ENCODE measurements at regions not wholly inside any gene's neighbourhood (a gene's known extent, or its start where the extent isn't known, plus 50 kb on each side); places are given as distances from the start of the nearest gene placed in this dataset.

GRCh38 chr7:66419210-66419609 lies 209.5 kb upstream of the KCTD7 start:
- FAIRE-seq (no peak), DNase-seq (no peak)
- no peak overlapping the region for H3K4me3 ChIP-seq (ENCODE audit: low read length in 3 of 3)
- H3K9ac ChIP-seq (ENCODE audit: low read length in 3 of 3): no peak overlapping the region
- TF ChIP-seq, protein P1, sequence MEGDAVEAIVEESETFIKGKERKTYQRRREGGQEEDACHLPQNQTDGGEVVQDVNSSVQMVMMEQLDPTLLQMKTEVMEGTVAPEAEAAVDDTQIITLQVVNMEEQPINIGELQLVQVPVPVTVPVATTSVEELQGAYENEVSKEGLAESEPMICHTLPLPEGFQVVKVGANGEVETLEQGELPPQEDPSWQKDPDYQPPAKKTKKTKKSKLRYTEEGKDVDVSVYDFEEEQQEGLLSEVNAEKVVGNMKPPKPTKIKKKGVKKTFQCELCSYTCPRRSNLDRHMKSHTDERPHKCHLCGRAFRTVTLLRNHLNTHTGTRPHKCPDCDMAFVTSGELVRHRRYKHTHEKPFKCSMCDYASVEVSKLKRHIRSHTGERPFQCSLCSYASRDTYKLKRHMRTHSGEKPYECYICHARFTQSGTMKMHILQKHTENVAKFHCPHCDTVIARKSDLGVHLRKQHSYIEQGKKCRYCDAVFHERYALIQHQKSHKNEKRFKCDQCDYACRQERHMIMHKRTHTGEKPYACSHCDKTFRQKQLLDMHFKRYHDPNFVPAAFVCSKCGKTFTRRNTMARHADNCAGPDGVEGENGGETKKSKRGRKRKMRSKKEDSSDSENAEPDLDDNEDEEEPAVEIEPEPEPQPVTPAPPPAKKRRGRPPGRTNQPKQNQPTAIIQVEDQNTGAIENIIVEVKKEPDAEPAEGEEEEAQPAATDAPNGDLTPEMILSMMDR (IDR thresholded peaks at IDR 0.05; ENCODE audit: borderline replicate concordance, extremely low read depth, insufficient read depth): no peak
- no peaks in the 10 kb centered on the region for H3K9me3 ChIP-seq (ENCODE audit: control insufficient read depth in 2 of 3, insufficient read depth in 1 of 3, low read length in 3 of 3)
- H3K4me1 ChIP-seq (ENCODE audit: control insufficient read depth in 2 of 3, insufficient read depth in 2 of 3, low read depth in 1 of 3, low read length in 3 of 3): no peaks in the 10 kb centered on the region
- intact Hi-C loops (cut with DNase I): no loop called here
- no peak overlapping the region for H3K27ac ChIP-seq (ENCODE audit: low read depth in 2 of 2, low read length in 2 of 2)
- H3K36me3 ChIP-seq (ENCODE audit: control insufficient read depth in 2 of 3, insufficient read depth in 3 of 3, low read length in 3 of 3): no peaks in the 10 kb centered on the region
- H3K27me3 ChIP-seq (ENCODE audit: control insufficient read depth, insufficient read depth, low read length): no peaks in the 10 kb centered on the region

GRCh38 chr7:66421830-66422475 lies 206.7 kb upstream of the KCTD7 start:
- no peaks in the 10 kb centered on the region for H3K27me3 ChIP-seq (ENCODE audit: control insufficient read depth, insufficient read depth, low read length)

GRCh38 chr7:66423729-66424128 lies 205.0 kb upstream of the KCTD7 start:
- TF ChIP-seq, protein P1 (IDR thresholded peaks at IDR 0.05; ENCODE audit: borderline replicate concordance, extremely low read depth, insufficient read depth): no peak
- Histone ChIP-seq H3K4me1 (ENCODE audit: control insufficient read depth in 2 of 3, insufficient read depth in 2 of 3, low read depth in 1 of 3, low read length in 3 of 3) (no peaks in the 10 kb centered on the region), H3K36me3 (ENCODE audit: control insufficient read depth in 2 of 3, insufficient read depth in 3 of 3, low read length in 3 of 3) (peaks cover 0 to 7% (median 0%) of the 10 kb centered on the region in 3 donors), H3K27ac (ENCODE audit: low read depth in 2 of 2, low read length in 2 of 2) (no peak overlapping the region), H3K27me3 (ENCODE audit: control insufficient read depth, insufficient read depth, low read length) (no peaks in the 10 kb centered on the region), H3K4me3 (ENCODE audit: low read length in 3 of 3) (no peak overlapping the region), H3K9ac (ENCODE audit: low read length in 3 of 3) (no peak overlapping the region), H3K9me3 (ENCODE audit: control insufficient read depth in 2 of 3, insufficient read depth in 1 of 3, low read length in 3 of 3) (no peaks in the 10 kb centered on the region)
- intact Hi-C loops (cut with DNase I): no loop called here
- DNase-seq: no peak
- no peak for FAIRE-seq

More at GRCh38 chr7:66421830-66422475, 206.7 kb upstream of the KCTD7 start:
- TF ChIP-seq, protein P1 (IDR thresholded peaks at IDR 0.05; ENCODE audit: borderline replicate concordance, extremely low read depth, insufficient read depth): no peak
- no peaks in the 10 kb centered on the region for H3K9me3 ChIP-seq (ENCODE audit: control insufficient read depth in 2 of 3, insufficient read depth in 1 of 3, low read length in 3 of 3)
- intact Hi-C loops (cut with DNase I): no loop called here
- H3K27ac ChIP-seq (ENCODE audit: low read depth in 2 of 2, low read length in 2 of 2): no peak overlapping the region
- H3K9ac ChIP-seq (ENCODE audit: low read length in 3 of 3): no peak overlapping the region
- no peaks in the 10 kb centered on the region for H3K4me1 ChIP-seq (ENCODE audit: control insufficient read depth in 2 of 3, insufficient read depth in 2 of 3, low read depth in 1 of 3, low read length in 3 of 3)
- peaks cover 0 to 7% (median 0%) of the 10 kb centered on the region in 3 donors for H3K36me3 ChIP-seq (ENCODE audit: control insufficient read depth in 2 of 3, insufficient read depth in 3 of 3, low read length in 3 of 3)
- FAIRE-seq: no peak
- no peak overlapping the region for H3K4me3 ChIP-seq (ENCODE audit: low read length in 3 of 3)
- no peak for DNase-seq

GRCh38 chr7:66426332-66426731 lies 202.3 kb upstream of the KCTD7 start:
- FAIRE-seq: no peak
- intact Hi-C loops (cut with DNase I): no loop called here

More at GRCh38 chr7:66426332-66426731, 202.3 kb upstream of the KCTD7 start:
- no peaks in the 10 kb centered on the region for H3K9me3 ChIP-seq (ENCODE audit: control insufficient read depth in 2 of 3, insufficient read depth in 1 of 3, low read length in 3 of 3)
- H3K9ac ChIP-seq (ENCODE audit: low read length in 3 of 3): no peak overlapping the region
- no peak overlapping the region for H3K4me3 ChIP-seq (ENCODE audit: low read length in 3 of 3)
- TF ChIP-seq, protein P1 (IDR thresholded peaks at IDR 0.05; ENCODE audit: borderline replicate concordance, extremely low read depth, insufficient read depth): no peak
- no peak overlapping the region for H3K27ac ChIP-seq (ENCODE audit: low read depth in 2 of 2, low read length in 2 of 2)
- no peaks in the 10 kb centered on the region for H3K4me1 ChIP-seq (ENCODE audit: control insufficient read depth in 2 of 3, insufficient read depth in 2 of 3, low read depth in 1 of 3, low read length in 3 of 3)
- no peaks in the 10 kb centered on the region for H3K27me3 ChIP-seq (ENCODE audit: control insufficient read depth, insufficient read depth, low read length)
- H3K36me3 ChIP-seq (ENCODE audit: control insufficient read depth in 2 of 3, insufficient read depth in 3 of 3, low read length in 3 of 3): peaks cover 0 to 7% (median 0%) of the 10 kb centered on the region in 3 donors
- no peak for DNase-seq

Measured in kidney (tissue), 13 donors.